ENCODE measurements at regions not wholly inside any gene's neighbourhood (a gene's known extent, or its start where the extent isn't known, plus 50 kb on each side); places are given as distances from the start of the nearest gene placed in this dataset.

GRCh38 chr12:46432325-46432724 lies 59.8 kb upstream of the SLC38A2 start:
- TF ChIP-seq TCF7 (CRISPR knock-in tag; IDR thresholded peaks at IDR 0.05; ENCODE audit: low read depth) (no peak), SMAD4 (CRISPR knock-in tag; IDR thresholded peaks at IDR 0.05) (no peak), KAT7 (CRISPR knock-in tag; IDR thresholded peaks at IDR 0.05; ENCODE audit: borderline replicate concordance) (no peak)
- TF ChIP-seq, protein P1, sequence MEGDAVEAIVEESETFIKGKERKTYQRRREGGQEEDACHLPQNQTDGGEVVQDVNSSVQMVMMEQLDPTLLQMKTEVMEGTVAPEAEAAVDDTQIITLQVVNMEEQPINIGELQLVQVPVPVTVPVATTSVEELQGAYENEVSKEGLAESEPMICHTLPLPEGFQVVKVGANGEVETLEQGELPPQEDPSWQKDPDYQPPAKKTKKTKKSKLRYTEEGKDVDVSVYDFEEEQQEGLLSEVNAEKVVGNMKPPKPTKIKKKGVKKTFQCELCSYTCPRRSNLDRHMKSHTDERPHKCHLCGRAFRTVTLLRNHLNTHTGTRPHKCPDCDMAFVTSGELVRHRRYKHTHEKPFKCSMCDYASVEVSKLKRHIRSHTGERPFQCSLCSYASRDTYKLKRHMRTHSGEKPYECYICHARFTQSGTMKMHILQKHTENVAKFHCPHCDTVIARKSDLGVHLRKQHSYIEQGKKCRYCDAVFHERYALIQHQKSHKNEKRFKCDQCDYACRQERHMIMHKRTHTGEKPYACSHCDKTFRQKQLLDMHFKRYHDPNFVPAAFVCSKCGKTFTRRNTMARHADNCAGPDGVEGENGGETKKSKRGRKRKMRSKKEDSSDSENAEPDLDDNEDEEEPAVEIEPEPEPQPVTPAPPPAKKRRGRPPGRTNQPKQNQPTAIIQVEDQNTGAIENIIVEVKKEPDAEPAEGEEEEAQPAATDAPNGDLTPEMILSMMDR (IDR thresholded peaks at IDR 0.05) = no peak
- TF ChIP-seq, protein P2, sequence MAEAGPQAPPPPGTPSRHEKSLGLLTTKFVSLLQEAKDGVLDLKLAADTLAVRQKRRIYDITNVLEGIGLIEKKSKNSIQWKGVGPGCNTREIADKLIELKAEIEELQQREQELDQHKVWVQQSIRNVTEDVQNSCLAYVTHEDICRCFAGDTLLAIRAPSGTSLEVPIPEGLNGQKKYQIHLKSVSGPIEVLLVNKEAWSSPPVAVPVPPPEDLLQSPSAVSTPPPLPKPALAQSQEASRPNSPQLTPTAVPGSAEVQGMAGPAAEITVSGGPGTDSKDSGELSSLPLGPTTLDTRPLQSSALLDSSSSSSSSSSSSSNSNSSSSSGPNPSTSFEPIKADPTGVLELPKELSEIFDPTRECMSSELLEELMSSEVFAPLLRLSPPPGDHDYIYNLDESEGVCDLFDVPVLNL (CRISPR knock-in tag; IDR thresholded peaks at IDR 0.05; ENCODE audit: borderline replicate concordance, low read depth) = no peak

All from WTC11 (cell line).